HG03520 (cell line): ENCODE measurements at regions not wholly inside any gene's neighbourhood (a gene's known extent, or its start where the extent isn't known, plus 50 kb on each side); places are given as distances from the start of the nearest gene placed in this dataset.
"Not testable (repeated sequence)": the region's sequence is repeated elsewhere in the genome, so short reads cannot be mapped to it uniquely, and the experiment has no call there.

Source experiments
- ATAC-seq: cut with Tn5 transposase; IDR thresholded peaks from one replicate; pipeline ENCODE4 v1.9.1; 2021; ENCODE audit warnings: mild to moderate bottlenecking, moderate library complexity; ENCODE audit not compliant: unreplicated experiment

DNA sequence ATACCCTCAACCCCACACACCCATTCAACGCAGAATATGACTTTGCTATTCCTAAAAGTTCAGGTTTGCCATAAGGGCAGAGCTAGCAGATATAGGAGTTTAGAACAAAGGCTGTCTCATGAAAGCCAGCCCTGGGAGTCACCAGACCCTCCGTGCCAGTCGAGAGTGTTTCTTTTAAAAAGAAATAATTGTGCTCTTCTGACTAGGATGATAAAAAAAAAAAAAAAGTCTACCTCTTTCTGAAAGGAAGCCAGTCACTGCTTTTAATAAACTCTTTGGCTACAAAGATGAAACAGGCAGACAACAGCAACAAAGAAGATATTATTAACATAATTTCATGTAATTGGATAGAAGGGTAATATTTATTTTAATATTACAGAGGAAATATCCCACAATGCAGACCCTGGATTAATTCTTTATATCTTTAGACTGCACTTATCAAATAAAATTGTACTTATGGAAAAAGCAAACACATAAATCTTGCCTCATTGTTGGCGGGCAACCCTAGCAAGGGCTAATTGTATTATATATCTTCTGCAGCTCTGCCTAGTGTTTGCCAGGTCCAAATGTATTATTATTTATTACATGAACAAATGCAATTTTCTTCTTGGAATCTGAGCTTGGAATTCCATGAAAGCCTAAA, 277.5 kb upstream of the DYNLRB2 start:
- no peak for ATAC-seq

DNA sequence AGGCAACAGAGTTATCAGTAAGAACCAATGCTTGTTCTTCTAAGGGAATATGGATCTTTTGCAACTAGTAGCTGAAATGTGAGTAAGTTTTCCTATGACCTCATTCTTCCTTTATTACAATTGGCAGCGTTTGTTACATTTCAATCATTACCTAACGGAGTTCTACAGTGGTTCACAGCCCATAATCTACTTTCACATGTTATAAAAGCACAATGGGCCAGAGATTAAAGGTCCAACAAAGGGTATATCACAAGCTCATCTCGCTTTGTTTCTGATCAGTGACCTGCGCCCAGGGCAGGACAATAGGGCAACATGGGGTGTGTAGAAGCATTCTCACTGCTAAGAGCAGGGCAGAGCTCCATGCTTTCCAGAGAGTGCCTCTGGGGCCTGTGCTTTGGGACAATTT, 279.9 kb upstream of the DYNLRB2 start:
- no peak for ATAC-seq

DNA sequence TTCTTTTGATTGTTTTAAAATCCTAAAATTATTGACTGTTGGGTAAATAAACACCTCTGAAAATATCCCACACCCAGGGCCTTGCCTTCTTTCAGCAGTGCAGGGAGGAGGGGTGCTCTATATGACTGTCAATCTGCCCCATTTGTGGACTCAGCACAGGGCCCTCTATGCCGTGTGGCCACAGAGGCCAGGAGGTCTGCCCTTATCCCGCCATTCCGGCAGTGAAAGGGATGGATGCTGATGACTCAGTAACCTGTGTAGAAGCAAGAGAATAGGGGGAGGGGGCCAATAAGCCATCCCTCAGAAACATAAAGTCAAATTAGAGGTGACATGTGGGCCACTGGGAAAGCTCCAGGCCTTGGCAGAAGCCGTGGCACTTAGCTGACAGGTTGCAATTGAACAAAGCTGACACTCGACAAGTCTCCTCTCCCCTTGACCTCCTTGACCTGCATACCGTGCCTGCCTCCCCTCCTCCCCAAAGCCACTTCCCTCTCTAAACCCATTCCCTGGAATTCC, 281.4 kb upstream of the DYNLRB2 start:
- no peak for ATAC-seq

DNA sequence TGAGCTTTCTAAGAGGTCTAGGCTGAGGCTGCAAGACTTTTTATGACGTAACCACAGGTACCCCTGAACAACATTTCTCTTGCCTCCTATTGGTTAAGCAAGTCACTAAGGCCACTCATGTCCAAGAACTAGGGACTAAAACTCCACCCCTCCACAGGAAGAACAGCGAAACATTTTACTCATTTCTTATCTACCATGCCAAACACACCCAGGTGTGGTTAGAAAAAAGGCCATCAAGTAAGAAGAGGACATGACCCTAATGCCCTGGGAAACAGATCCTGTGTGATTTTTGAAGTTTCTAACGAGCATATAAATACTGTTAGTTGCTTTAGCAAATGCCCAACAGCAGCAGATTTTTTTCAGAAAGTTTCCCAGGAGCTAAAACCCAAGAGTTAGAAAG, 282.4 kb upstream of the DYNLRB2 start:
- no peak for ATAC-seq

DNA sequence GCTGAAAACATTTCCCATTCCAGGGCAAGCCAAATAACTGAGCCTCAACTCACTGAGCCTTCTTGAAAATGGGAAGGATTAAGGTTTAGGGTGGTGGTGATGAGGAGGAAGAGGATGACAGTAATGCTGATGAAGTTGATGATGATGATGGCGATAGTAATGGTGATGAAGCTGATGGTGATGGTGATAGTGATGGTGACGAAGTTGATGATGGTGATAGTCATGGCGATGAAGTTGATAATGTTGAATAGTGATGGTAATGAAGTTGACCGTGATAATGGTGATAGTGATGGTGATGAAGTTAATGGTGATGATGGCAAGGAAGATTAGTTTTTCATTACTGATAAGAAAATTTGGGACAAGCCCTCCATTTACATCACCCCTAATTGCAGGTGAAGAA, 285.8 kb upstream of the DYNLRB2 start:
- ATAC-seq, result no peak

DNA sequence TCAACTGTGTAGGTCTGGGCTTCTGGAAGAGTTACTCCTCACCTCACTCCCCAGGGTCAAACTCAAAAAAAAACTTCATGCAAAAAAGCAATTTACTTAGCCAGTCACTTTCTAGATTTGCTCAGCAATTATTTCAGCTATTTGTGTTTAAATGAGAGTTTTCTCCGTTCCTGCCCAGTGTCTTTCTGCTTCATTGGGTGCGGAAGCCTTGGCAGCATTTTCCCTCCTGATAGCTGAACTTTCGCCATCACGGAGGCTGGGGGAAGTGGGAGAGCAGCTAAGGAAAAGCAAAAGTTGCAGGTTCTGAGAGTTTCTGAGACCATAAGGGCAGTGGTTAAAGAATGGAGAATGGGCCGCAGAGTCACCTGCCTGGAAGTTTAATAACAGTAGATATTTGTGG, 287.1 kb upstream of the DYNLRB2 start:
- no peak for ATAC-seq

DNA sequence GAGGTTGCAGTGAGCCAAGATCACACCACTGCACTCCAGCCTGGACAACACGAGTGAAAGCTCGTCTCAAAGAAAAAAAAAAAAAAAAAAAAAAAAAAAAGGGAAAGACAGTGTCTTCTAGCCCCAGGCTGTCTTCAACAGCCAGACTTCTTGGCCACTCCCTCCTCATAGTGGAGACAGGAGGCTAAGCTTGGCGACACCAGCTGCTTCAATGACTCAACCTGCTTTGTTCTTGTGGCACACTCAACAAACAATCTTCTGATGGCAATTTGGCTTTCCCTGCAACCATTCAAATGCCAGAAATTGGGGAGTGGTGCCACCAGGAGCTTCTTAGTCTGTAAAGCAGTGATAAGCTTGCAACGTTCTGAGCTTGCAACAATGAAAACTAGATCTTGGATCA, 290.4 kb upstream of the DYNLRB2 start:
- ATAC-seq, result no peak

DNA sequence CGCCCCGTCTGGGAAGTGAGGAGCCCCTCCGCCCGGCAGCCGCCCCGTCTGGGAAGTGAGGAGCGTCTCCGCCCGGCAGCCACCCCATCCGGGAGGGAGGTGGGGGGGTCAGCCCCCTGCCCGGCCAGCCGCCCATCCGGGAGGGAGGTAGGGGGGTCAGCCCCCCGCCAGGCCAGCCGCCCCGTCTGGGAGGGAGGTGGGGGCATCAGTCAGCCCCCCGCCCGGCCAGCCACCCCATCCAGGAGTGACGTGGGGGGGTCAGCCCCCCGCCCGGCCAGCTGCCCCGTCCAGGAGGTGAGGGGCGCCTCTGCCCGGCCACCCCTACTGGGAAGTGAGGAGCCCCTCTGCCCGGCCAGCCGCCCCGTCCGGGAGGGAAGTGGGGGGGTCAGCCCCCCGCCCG, 297.5 kb upstream of the DYNLRB2 start:
- not testable (repeated sequence) for ATAC-seq

DNA sequence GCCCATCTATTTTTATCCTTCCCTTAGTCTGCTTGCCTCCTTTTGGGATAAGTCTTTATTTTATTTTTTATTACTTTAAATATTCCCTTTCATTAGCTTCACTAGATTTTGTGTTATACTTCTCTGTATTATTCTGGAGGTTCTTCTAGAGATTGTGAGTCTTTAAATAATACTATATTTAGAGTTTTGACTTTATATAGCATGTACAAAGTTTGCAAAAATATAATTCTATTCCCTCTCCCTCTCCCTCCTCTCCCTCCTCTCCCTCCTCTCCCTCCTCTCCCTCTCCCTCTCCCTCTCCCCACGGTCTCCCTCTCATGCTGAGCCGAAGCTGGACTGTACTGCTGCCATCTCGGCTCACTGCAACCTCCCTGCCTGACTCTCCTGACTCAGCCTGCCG, 298.5 kb upstream of the DYNLRB2 start:
- not testable (repeated sequence) for ATAC-seq

DNA sequence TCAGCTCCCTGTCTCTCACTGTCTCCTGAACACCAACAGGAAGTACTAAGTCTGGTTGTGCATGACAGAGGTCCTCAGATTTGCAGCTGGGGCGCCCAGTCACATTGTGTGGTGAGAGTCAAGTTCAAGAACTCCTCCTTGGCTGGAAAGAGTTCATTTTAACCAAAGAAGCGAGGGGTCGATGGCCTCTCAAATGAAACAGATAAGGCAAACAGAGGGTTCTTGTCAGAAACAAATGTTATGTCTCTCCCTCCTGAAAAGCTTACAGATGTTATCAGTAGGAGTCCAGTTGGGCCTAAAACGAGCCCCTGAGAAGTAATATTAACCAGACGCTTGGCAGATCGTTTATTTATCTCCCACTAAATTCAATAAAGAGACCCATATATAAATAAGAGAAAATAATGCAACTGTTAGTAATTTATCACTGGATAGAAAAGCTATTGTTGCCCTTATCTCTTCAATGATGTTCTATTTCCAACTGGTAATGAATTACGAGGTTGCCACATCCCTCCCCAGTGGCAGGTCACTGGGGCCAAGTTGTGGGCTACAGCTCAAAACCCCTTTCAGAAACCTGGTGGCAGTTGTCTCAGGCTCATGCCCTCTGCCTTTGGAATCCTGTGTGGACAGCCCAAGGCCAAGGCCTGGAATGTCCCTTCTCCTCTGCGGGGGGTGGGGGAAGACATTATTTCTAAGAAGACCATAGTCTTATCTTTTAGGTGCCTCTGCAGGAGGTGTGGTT, 307.5 kb upstream of the DYNLRB2 start:
- ATAC-seq, result no peak

DNA sequence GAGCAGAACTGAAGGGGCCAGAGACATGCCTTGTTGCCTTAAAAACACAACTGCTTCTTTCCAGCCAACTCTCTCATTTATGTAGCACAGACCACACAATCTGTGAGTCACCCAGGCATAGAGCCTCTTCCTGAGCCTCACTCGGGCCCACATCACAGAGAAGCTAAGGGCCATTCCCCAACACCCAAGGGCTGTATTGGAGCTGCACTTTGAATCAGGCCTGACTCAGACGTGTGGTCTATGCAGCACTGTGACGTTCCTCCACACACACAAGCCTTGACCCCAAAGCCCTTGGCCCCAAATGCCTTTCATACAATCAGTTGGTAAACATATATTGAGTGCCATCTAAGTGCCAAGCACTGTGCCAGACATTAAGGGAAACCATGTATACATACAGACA, 308.9 kb upstream of the DYNLRB2 start:
- ATAC-seq, result peak; percentile 80

DNA sequence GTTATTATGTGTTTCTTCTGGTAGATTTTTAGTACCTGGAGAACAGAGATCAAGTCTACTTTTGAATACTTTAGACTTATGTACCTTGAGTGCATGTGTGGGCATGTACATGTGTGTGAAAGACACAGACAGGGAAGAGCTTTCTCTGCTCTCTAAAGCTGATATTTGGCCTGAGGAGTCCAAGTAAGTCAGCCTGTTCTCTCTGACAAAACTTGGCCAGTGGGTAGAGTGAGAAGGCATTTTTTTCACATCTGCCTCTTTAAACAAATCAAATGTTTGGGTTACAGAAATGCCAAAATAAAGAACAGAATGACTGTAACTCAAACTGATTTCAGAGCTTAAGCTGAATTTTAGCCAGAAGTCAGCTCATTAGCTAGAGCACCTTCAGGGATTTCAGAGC, 309.7 kb upstream of the DYNLRB2 start:
- ATAC-seq, result no peak

DNA sequence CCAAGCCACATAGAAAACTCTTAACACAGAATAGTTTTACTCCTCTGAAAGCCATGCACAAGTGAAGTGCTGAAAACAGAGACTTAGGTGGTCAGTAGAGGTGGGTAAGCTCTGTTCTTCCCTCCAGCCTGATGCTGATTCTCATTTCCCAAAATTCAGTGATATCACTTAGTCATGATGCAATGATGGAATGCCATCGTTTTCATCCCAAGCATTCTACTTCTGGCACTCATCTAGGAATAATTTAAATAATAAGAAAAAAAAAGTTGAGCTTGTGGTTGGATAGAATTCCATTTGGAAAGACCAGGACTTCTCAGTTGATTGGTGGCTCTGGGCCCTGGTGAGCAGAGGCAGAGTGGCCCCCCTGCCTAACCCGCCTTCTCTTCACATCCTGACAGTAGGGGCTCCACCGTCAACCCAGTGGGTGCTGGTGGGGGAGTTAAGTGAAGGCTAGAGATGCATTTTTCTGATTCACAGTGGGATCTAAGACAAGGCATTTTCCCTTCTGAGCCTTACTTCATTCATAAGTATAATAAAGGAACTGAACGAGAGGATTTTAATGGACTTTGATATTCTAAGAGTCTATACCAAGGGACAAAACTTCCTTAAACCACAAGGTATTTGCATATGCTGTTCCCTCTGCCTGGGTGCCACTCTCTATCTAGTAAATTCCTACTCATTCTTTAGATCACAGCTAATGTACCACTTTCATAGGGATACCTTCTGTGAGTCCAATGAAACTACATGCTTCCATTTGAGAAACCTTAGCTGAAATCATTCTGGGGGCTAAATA, 310.3 kb upstream of the DYNLRB2 start:
- ATAC-seq, result no peak

DNA sequence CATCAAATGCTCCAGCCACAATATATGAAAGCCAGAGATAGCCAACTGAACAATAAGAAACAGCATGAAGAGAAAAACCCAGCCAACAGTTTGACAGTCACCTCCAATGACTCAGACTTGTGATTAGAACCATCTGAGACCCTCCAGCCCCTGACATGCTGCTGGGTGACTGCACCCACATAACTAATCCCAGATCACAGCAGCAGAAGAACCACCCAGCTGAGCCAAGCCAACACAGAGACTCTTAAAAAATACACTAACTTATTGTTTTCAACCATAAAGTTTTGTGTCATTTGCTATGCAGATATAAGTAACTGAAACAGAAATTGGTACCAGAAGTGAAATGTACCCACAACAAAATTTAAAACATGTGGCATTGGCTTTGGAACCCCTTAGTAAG, 314.3 kb upstream of the DYNLRB2 start:
- ATAC-seq, result no peak

DNA sequence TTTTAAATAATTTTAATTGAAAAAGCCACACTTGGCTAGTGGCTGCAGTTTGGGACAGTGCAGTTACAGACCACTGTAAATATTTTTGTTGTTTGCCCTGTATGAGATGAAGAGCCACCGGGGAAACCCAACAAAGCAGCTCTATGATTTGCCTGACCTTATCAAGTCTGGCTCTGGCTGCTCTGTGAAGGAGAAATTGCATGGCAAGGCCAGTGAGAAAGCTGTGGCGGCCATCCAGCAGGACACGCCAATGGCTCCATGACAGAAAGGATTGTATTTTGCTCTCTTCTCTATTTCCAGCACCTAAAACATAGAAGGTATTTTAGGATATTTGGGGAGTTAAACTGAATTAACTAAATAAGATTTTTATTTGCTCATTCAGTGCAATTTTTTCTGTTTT, 330.0 kb upstream of the DYNLRB2 start:
- ATAC-seq, result no peak

DNA sequence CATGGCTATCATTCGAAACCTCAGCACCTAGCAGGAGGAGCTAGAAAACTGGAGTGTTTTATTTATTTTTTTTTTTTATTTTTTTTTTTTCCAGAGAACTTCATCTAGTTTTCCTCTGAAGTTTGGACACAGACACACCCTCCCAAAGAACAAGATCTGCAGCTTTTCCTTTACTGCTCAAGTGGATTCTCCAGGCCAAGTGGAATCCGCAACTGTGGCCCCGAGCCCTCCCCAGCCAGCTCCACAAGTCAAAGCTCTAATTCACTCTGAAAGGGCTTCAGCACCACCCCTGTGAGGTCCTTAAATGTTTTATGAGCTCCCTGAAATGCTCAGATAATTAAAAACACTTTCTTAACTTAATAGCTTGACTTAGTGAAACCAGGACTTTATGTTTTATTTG, 332.1 kb upstream of the DYNLRB2 start:
- ATAC-seq, result no peak

DNA sequence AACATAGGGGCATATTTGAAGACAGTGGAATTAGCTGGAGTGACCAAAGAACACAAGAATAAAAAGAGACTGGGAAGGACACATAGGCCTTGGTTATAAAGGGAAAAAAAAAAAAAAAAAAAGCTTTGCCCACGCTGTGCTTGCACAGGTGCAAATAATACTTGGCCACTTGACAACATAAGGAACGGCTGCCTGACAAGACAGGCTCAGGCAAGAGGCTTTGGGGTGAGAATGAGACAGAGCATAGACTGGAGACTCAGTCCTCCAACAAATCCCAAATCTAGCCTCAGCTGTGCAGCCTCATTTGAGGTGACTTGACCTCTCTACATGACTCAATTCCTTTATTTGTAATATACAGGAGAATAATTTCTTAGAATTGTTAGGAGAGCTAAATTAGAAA, 332.8 kb upstream of the DYNLRB2 start:
- no peak for ATAC-seq

DNA sequence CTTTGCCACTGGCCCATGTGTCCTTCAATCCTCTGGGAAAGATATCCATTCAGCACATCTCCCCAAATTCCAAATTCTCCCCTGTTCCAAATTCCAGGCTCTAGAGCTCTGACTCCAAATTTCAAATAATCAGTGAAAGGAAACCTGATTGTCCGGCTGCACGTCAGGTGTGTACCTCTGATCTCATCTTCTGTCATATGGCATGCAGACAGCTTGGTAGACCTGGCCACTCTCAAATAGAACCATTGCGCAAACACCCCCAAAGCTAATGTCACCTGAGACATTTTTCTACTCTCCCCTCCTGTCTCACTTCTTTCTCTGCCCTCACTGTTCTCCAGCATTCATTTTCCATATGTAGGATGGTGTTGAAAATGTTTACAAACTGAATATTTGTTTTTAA, 337.0 kb upstream of the DYNLRB2 start:
- no peak for ATAC-seq

DNA sequence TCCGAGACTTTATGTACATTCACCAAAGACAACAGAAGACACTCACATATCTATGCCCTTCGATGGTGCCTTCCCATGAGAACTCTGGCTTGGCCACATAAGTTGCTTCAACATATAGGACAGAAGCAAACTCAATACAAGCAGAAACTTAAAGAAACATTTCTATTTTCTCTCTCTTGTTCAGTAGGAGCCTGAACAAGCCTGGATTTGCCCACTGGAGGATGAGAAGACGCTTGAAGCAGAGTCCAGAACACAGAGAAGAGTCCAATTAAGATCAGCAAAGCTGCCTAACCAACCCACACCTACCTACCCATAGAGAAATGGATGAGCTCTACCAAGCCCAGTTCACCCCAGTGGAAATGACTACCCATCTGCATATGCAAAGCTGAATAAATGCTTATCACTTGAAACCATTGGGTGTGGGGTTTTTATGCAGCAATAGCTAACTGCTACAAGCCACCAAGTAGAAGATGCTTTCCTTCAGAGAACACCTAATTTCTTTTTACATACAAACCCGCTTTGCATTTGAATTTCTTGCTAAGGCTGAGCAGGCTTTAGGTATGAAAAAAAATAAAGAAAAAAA, 337.9 kb upstream of the DYNLRB2 start:
- no peak for ATAC-seq

DNA sequence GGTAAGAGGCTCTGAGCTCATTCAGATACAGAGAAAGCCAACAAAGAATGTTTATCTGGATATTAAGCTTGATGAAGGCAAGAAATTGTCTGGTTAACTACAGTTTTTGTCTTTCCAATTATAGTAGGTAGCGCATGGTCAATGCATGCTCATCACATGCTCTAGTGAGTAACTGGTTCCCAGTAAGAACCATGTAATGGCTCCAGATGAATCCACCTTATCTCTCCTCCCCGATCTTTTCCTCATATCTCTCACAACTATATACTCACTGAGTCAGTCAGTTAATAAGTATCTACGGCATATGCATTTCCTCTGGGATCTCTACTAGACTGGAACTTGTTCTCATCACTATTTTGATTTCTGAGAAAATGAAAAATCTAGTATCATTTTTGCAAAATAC, 340.7 kb upstream of the DYNLRB2 start:
- no peak for ATAC-seq

DNA sequence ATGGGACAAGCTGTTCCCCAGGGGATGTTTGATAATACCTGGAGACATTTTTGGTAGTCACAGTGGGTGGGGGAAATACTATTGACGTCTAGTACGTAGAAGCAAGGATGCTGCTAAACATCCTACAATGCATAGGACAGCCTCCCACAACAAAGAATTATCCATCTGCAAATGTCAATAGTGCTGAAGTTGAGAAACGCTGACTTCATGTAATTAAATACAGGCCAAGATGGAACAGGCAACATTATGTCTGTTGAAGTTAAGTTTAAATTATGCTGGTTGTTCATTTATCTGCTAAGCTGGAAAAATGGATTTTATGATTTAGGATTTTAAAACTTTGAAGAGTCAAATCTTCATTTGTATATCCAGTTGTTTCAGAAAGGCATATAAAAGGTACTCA, 341.2 kb upstream of the DYNLRB2 start:
- no peak for ATAC-seq
